Erythroblast (primary cell): ENCODE measurements at regions not wholly inside any gene's neighbourhood (a gene's known extent, or its start where the extent isn't known, plus 50 kb on each side); places are given as distances from the start of the nearest gene placed in this dataset.

ENCODE experiments used
- GATA1 ChIP-seq: IDR thresholded peaks from 2 replicates; pipeline ENCODE4 v1.6.1; 2011; ENCODE audit warnings: low read depth, mild to moderate bottlenecking, control low read depth, low read length, moderate library complexity
- POLR2A ChIP-seq: IDR thresholded peaks from 2 replicates; pipeline ENCODE4 v1.6.1; 2011; ENCODE audit warnings: mild to moderate bottlenecking, low read length

GRCh38 chr12:94762259-94762942 is 112.0 kb upstream of the TMCC3 start:
- no peak for TF ChIP-seq POLR2A
- no peak for TF ChIP-seq GATA1
